Tibial artery (tissue), 4 donors: ENCODE measurements at regions not wholly inside any gene's neighbourhood (a gene's known extent, or its start where the extent isn't known, plus 50 kb on each side); places are given as distances from the start of the nearest gene placed in this dataset.

Experiments
- DNase-seq, 2 donors: peaks; one replicate each; pipeline ENCODE4 v3.0.0-alpha.2; 2019
- H3K27ac ChIP-seq, 2 donors: fragments of 200-600 bp; sonication (generic) in 1 of 2; 1 replicate in 1 of 2; 2 replicates in 1 of 2; pipeline ENCODE4 v1.5.1; 2018 to 2019; ENCODE audit warnings: mild to moderate bottlenecking in 1 of 2
- H3K27me3 ChIP-seq, 2 donors: fragments of 200-600 bp; sonication (generic) in 1 of 2; one replicate each; pipeline versions ENCODE4 v1.5.1 to v1.6.0; 2016 to 2019
- H3K36me3 ChIP-seq, 3 donors: fragments of 200-600 bp; sonication (generic) in 2 of 3; one replicate each; pipeline ENCODE4 v1.5.1; 2016 to 2019; ENCODE audit warnings: mild to moderate bottlenecking in 2 of 3
- H3K4me1 ChIP-seq, 4 donors: fragments of 200-600 bp; sonication (generic) in 2 of 4; 1 replicate in 3 of 4; 2 replicates in 1 of 4; pipeline ENCODE4 v1.5.1; 2016 to 2019
- H3K4me3 ChIP-seq, 2 donors: fragments of 200-600 bp; sonication (generic) in 1 of 2; 1 replicate in 1 of 2; 2 replicates in 1 of 2; pipeline ENCODE4 v1.5.1; 2018 to 2019; ENCODE audit warnings: mild to moderate bottlenecking in 2 of 2
- H3K9me3 ChIP-seq, 3 donors: fragments of 200-600 bp; sonication (generic) in 1 of 3; one replicate each; pipeline ENCODE4 v1.5.1; 2016 to 2019
- CTCF ChIP-seq, 2 experiments: fragments of 200-600 bp in 1 of 2; fragments of 450-650 bp in 1 of 2; IDR thresholded peaks; one replicate each; pipeline ENCODE4 v1.5.1; 2017 to 2019; ENCODE audit warnings: antibody characterized with exemption in 2 of 2, mild to moderate bottlenecking in 1 of 2, moderate library complexity in 1 of 2
- intact Hi-C: fragments of 100-400 bp; cut with DNase I; formaldehyde crosslinking; loops from one replicate; pipeline ENCODE4 v1.15.0; 2023; ENCODE audit warnings: low total_unique reads

DNA sequence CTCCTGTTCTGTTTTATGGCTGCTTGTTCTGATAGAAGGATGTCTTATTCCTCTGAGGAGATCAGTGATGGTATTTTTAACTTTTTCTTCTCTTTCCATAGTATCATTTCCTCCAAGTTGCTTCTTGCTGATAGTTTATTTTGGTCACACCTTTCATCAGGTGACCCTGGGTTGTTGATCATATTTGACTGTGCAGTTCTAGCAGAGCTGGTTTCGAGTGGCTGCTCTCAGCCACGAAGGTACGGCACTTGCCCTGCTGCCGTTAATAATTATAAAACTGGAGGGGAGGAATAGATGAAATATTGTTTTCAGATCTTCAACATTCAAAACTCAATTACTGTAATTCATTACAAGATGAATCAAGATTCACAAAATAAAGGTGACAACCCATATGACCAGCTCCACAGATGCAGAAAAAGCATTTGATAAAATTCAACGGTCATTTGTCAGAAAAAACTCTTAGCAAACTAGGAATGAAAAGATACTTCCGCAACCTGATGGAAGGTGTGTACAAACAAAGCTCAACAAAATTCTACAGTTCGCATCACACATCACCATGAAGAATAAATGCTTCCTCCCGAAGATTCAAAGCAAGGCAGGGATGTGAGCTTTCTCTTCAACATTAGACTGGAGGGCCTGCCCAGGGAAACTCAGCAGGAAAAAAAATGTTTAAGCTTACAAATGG, 59.2 kb upstream of the RTL6 start:
- H3K4me1 ChIP-seq = no peaks in the 10 kb centered on the region
- intact Hi-C loops = no loop called here
- H3K27ac ChIP-seq = no peak overlapping the region
- no peaks in the 10 kb centered on the region for H3K9me3 ChIP-seq
- H3K36me3 ChIP-seq = no peaks in the 10 kb centered on the region
- no peak for TF ChIP-seq CTCF (IDR thresholded peaks at IDR 0.05)
- H3K27me3 ChIP-seq = peaks cover 0 to 9% of the 10 kb centered on the region in 2 donors
- no peak for DNase-seq
- no peak overlapping the region for H3K4me3 ChIP-seq

DNA sequence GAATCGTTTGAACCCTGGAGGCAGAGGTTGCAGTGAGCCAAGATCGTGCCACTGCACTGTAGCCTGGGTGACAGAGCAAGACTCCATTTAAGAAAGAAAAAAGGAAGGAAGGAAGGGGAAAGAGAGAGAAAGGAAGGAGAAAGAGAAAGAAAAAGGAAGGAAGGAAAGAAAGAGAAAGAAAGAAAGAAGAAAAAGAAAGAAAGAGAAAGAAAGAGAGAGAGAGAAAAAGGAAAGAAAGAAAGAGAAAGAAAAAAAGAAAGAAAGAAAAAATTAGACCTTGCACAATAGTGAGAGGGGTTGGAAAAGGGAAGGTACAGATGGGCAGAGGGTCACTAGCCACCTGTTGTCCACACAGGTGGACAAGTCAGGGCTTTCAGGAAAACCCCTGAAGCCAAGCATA, 57.6 kb upstream of the RTL6 start:
- peaks cover 0 to 9% of the 10 kb centered on the region in 2 donors for H3K27me3 ChIP-seq
- no peaks in the 10 kb centered on the region for H3K9me3 ChIP-seq
- H3K27ac ChIP-seq = no peak overlapping the region
- TF ChIP-seq CTCF (IDR thresholded peaks at IDR 0.05) = no peak
- intact Hi-C loops = no loop called here
- DNase-seq = no peak
- H3K36me3 ChIP-seq = no peaks in the 10 kb centered on the region
- peaks cover 0 to 6% (median 0%) of the 10 kb centered on the region in 4 donors for H3K4me1 ChIP-seq
- no peak overlapping the region for H3K4me3 ChIP-seq

GRCh38 chr22:44555046-44555445, 57.0 kb upstream of the RTL6 start:
- TF ChIP-seq CTCF (IDR thresholded peaks at IDR 0.05) = no peak
- intact Hi-C loops = no loop called here
- Histone ChIP-seq H3K36me3 (no peaks in the 10 kb centered on the region), H3K27ac (no peak overlapping the region), H3K27me3 (peaks cover 0 to 9% of the 10 kb centered on the region in 2 donors), H3K4me1 (peaks cover 0 to 7% (median 0%) of the 10 kb centered on the region in 4 donors), H3K4me3 (no peak overlapping the region), H3K9me3 (no peaks in the 10 kb centered on the region)
- DNase-seq = no peak

DNA sequence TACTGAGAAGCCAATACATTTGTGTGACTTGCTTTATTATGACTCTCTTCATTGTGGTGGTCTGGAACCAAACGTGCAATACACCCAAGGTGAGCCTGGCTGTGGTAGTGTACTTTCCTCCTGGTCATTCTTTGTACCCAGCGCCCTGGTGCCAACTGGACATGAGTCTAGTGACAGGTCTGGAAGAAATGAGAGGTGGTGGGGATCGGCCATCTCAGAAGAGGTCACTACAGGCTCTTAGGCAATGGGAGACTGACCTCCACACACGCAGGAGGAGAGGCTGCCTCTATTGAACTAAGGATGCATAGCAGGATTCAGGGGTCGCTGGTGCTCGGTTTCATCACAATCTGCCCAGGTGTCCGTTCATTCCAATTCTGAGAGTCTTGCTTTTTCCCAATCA, 56.4 kb upstream of the RTL6 start:
- Histone ChIP-seq H3K4me3 (no peak overlapping the region), H3K27me3 (peaks cover 0 to 7% of the 10 kb centered on the region in 2 donors), H3K4me1 (peaks cover 0 to 7% (median 0%) of the 10 kb centered on the region in 4 donors), H3K36me3 (no peaks in the 10 kb centered on the region), H3K9me3 (no peaks in the 10 kb centered on the region), H3K27ac (no peak overlapping the region)
- no peak for TF ChIP-seq CTCF (IDR thresholded peaks at IDR 0.05)
- DNase-seq = peak in 1 of 2 donors; percentile 10
- intact Hi-C loops = no loop called here

DNA sequence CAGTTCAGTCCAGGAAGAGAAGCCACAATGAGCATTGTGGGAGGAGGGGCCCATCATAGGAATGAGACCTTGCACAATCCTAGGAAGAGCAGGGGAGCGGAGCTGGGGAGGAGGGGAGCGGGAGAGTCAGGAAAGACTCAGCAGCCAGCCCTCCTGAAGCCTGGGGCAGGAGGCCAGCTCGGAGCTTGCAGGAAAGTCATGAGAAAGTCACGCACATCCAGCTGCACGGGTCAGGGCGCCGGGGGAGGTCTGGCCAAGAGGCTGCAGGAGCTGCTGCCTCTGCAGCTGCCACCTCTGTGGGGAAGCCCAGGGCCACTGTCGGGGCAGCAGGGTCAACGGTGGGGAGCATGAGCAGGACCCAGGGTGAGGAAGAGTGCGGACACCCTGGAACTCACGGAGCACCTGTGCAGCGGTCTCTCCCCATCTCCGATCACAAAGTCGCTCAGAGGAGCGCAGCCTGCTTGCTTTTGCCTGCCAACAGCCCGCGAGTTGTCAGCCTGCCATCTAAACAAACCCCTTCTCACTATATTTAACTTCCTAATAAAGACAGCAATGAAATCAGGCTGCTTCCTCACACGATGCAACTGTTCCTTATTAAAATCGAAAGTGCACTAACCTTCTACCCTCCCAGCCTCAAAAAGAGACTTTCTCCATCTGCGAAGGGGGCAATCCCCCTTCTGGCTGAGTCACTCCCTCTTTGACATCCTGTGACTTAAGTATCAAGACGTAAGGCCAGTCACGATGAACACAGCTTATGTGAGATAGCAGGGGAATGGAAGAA, 52.9 kb upstream of the RTL6 start:
- intact Hi-C loops = no loop called here
- Histone ChIP-seq H3K27ac (no peak overlapping the region), H3K4me3 (peak overlapping the region in 1 of 2 donors; percentile 10), H3K27me3 (peaks cover 0 to 10% of the 10 kb centered on the region in 2 donors), H3K9me3 (no peaks in the 10 kb centered on the region), H3K4me1 (peaks cover 0 to 7% (median 0%) of the 10 kb centered on the region in 4 donors), H3K36me3 (no peaks in the 10 kb centered on the region)
- TF ChIP-seq CTCF (IDR thresholded peaks at IDR 0.05) = no peak
- DNase-seq = peak in 1 of 2 donors; percentile 61
